ENCODE measurements at regions not wholly inside any gene's neighbourhood (a gene's known extent, or its start where the extent isn't known, plus 50 kb on each side); places are given as distances from the start of the nearest gene placed in this dataset.

GRCh38 chr9:14499976-14500375 lies 186.0 kb upstream of the NFIB start:
- Histone ChIP-seq H3K27me3 (ENCODE audit: control insufficient read depth in 5 of 5, insufficient read depth in 4 of 5, low read length in 5 of 5) (no peaks in the 10 kb centered on the region), H3K9me3 (ENCODE audit: control insufficient read depth in 5 of 5, low read length in 5 of 5) (no peaks in the 10 kb centered on the region), H3K4me1 (ENCODE audit: control insufficient read depth in 5 of 5, insufficient read depth in 5 of 5, low read length in 5 of 5) (no peaks in the 10 kb centered on the region), H3K9ac (ENCODE audit: low read length in 5 of 5) (no peak overlapping the region), H3K4me3 (ENCODE audit: low read depth in 1 of 5, low read length in 5 of 5) (no peak overlapping the region), H3K27ac (ENCODE audit: low read depth, low read length) (no peak overlapping the region), H3K36me3 (ENCODE audit: control insufficient read depth in 5 of 5, insufficient read depth in 5 of 5, low read length in 5 of 5) (no peaks in the 10 kb centered on the region)

DNA sequence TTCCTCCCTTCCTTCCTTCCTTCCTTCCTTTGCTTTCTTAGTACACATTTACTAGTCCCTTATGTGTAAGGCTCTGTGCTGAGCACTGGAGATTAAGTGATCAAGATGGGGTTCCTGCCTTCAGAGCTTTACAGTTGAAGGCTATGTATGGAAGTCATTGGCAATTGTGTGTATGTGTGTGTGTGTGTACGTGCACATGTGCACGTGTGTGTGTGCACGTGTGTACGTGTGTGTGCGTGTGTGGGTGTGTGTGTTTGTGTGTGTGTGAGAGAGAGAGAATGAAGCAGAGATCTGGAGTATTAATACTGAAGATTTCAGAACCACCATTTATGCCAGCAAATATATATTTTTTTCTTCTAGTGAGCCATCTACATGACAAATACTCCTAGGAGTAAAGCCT lies 184.9 kb upstream of the NFIB start:
- Histone ChIP-seq H3K27me3 (ENCODE audit: control insufficient read depth in 5 of 5, insufficient read depth in 4 of 5, low read length in 5 of 5) (no peaks in the 10 kb centered on the region), H3K4me1 (ENCODE audit: control insufficient read depth in 5 of 5, insufficient read depth in 5 of 5, low read length in 5 of 5) (no peaks in the 10 kb centered on the region), H3K36me3 (ENCODE audit: control insufficient read depth in 5 of 5, insufficient read depth in 5 of 5, low read length in 5 of 5) (no peaks in the 10 kb centered on the region), H3K27ac (ENCODE audit: low read depth, low read length) (no peak overlapping the region), H3K9me3 (ENCODE audit: control insufficient read depth in 5 of 5, low read length in 5 of 5) (no peaks in the 10 kb centered on the region), H3K4me3 (ENCODE audit: low read depth in 1 of 5, low read length in 5 of 5) (no peak overlapping the region), H3K9ac (ENCODE audit: low read length in 5 of 5) (no peak overlapping the region)

GRCh38 chr9:14497476-14497875 lies 183.5 kb upstream of the NFIB start:
- no peak overlapping the region for H3K27ac ChIP-seq (ENCODE audit: low read depth, low read length)
- H3K36me3 ChIP-seq (ENCODE audit: control insufficient read depth in 5 of 5, insufficient read depth in 5 of 5, low read length in 5 of 5): no peaks in the 10 kb centered on the region
- no peaks in the 10 kb centered on the region for H3K27me3 ChIP-seq (ENCODE audit: control insufficient read depth in 5 of 5, insufficient read depth in 4 of 5, low read length in 5 of 5)
- H3K9me3 ChIP-seq (ENCODE audit: control insufficient read depth in 5 of 5, low read length in 5 of 5): no peaks in the 10 kb centered on the region
- no peaks in the 10 kb centered on the region for H3K4me1 ChIP-seq (ENCODE audit: control insufficient read depth in 5 of 5, insufficient read depth in 5 of 5, low read length in 5 of 5)
- no peak overlapping the region for H3K9ac ChIP-seq (ENCODE audit: low read length in 5 of 5)
- H3K4me3 ChIP-seq (ENCODE audit: low read depth in 1 of 5, low read length in 5 of 5): no peak overlapping the region

DNA sequence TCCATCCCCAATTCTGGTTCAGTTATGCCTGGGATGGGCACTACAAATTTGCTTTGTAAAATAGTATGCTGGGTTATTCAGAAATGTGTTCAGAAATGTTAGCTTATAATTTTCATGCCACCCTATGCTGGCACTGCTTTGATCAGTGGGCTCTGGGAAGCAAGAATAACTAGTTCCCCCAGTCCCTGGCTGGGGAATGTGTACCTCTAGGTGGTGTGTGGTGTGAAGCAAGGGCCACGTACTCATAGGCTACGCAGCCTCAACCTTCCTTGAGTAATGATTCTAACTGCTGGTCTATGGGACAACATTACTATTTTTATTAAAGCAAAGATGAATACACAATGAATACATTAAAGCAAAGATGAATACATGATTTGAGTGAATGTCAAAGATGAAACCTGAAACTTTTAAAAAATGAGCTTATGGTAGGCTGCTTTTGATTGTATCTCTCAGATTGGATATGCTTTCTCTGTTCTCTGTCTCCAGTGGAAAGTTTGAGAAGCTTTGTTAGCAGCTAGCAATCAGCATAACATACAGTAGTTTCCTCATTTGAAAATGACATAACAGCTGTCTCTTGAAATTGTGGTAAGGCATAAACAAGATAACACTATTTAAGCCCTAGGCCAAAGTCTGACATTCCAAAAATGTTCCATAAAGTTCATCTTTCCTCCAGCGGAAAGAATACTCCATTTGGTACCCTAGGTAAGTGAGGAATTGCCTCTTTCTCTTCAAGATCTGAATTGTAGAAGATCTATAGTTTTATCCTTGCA lies 174.7 kb upstream of the NFIB start:
- H3K27ac ChIP-seq (ENCODE audit: low read depth, low read length): no peak overlapping the region

GRCh38 chr9:14487547-14488185 lies 173.7 kb upstream of the NFIB start:
- H3K9me3 ChIP-seq (ENCODE audit: control insufficient read depth in 5 of 5, low read length in 5 of 5): peaks cover 0 to 2% (median 0%) of the 10 kb centered on the region in 5 donors
- no peak overlapping the region for H3K4me3 ChIP-seq (ENCODE audit: low read depth in 1 of 5, low read length in 5 of 5)
- no peak overlapping the region for H3K27ac ChIP-seq (ENCODE audit: low read depth, low read length)
- H3K9ac ChIP-seq (ENCODE audit: low read length in 5 of 5): no peak overlapping the region
- H3K36me3 ChIP-seq (ENCODE audit: control insufficient read depth in 5 of 5, insufficient read depth in 5 of 5, low read length in 5 of 5): no peaks in the 10 kb centered on the region
- peaks cover 0 to 6% (median 0%) of the 10 kb centered on the region in 5 donors for H3K27me3 ChIP-seq (ENCODE audit: control insufficient read depth in 5 of 5, insufficient read depth in 4 of 5, low read length in 5 of 5)
- H3K4me1 ChIP-seq (ENCODE audit: control insufficient read depth in 5 of 5, insufficient read depth in 5 of 5, low read length in 5 of 5): no peaks in the 10 kb centered on the region

More for the DNA sequence above, 174.7 kb upstream of the NFIB start:
- Histone ChIP-seq H3K27me3 (ENCODE audit: control insufficient read depth in 5 of 5, insufficient read depth in 4 of 5, low read length in 5 of 5) (no peaks in the 10 kb centered on the region), H3K9ac (ENCODE audit: low read length in 5 of 5) (no peak overlapping the region), H3K36me3 (ENCODE audit: control insufficient read depth in 5 of 5, insufficient read depth in 5 of 5, low read length in 5 of 5) (no peaks in the 10 kb centered on the region), H3K4me1 (ENCODE audit: control insufficient read depth in 5 of 5, insufficient read depth in 5 of 5, low read length in 5 of 5) (no peaks in the 10 kb centered on the region), H3K9me3 (ENCODE audit: control insufficient read depth in 5 of 5, low read length in 5 of 5) (peaks cover 0 to 2% (median 0%) of the 10 kb centered on the region in 5 donors), H3K4me3 (ENCODE audit: low read depth in 1 of 5, low read length in 5 of 5) (no peak overlapping the region)

DNA sequence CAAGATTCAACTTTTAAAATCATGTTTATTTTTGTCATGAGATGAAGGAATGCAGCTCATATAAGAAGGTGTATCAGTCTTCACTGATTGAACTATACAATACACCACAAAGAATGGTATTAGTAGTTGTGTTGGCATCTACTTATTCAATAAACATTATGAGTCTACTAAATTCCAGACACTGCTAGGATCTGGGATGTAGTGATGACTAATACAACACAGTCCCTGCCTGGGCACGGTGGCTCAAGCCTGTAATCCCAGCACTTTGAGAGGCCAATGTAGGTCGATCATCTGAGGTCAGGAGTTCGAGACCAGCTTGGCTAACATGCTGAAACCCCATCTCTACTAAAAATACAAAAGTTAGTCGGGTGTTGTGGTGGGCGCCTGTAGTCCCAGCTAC lies 171.4 kb upstream of the NFIB start:
- Histone ChIP-seq H3K27ac (ENCODE audit: low read depth, low read length) (no peak overlapping the region), H3K9ac (ENCODE audit: low read length in 5 of 5) (no peak overlapping the region), H3K27me3 (ENCODE audit: control insufficient read depth in 5 of 5, insufficient read depth in 4 of 5, low read length in 5 of 5) (peaks cover 0 to 6% (median 0%) of the 10 kb centered on the region in 5 donors), H3K36me3 (ENCODE audit: control insufficient read depth in 5 of 5, insufficient read depth in 5 of 5, low read length in 5 of 5) (no peaks in the 10 kb centered on the region), H3K9me3 (ENCODE audit: control insufficient read depth in 5 of 5, low read length in 5 of 5) (peaks cover 0 to 2% (median 0%) of the 10 kb centered on the region in 5 donors), H3K4me3 (ENCODE audit: low read depth in 1 of 5, low read length in 5 of 5) (no peak overlapping the region), H3K4me1 (ENCODE audit: control insufficient read depth in 5 of 5, insufficient read depth in 5 of 5, low read length in 5 of 5) (no peaks in the 10 kb centered on the region)

GRCh38 chr9:14482856-14483255 lies 168.9 kb upstream of the NFIB start:
- no peak overlapping the region for H3K9ac ChIP-seq (ENCODE audit: low read length in 5 of 5)
- H3K27ac ChIP-seq (ENCODE audit: low read depth, low read length): no peak overlapping the region
- no peak overlapping the region for H3K4me3 ChIP-seq (ENCODE audit: low read depth in 1 of 5, low read length in 5 of 5)
- H3K4me1 ChIP-seq (ENCODE audit: control insufficient read depth in 5 of 5, insufficient read depth in 5 of 5, low read length in 5 of 5): no peaks in the 10 kb centered on the region
- H3K27me3 ChIP-seq (ENCODE audit: control insufficient read depth in 5 of 5, insufficient read depth in 4 of 5, low read length in 5 of 5): peaks cover 0 to 6% (median 0%) of the 10 kb centered on the region in 5 donors
- peaks cover 0 to 2% (median 0%) of the 10 kb centered on the region in 5 donors for H3K9me3 ChIP-seq (ENCODE audit: control insufficient read depth in 5 of 5, low read length in 5 of 5)
- H3K36me3 ChIP-seq (ENCODE audit: control insufficient read depth in 5 of 5, insufficient read depth in 5 of 5, low read length in 5 of 5): no peaks in the 10 kb centered on the region

DNA sequence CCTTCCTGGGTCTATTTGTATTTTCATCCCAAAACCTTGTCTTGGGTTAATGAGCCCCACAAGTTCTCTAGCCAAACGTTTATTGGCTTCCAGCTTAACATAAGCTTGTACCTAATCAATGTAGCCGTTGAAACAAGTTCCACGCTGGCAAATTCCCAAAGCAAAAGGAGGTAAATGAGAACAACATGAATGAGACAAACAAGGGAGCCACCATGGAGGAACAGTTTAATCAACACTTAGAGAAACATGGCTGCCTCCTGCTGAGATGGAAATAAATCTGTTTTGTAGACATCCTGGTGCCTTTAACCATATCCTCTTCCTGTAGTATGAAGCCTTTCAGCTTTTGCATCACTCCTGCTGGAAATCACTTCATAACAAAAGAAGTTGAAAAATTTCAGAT lies 166.6 kb upstream of the NFIB start:
- H3K36me3 ChIP-seq (ENCODE audit: control insufficient read depth in 5 of 5, insufficient read depth in 5 of 5, low read length in 5 of 5): no peaks in the 10 kb centered on the region
- H3K4me1 ChIP-seq (ENCODE audit: control insufficient read depth in 5 of 5, insufficient read depth in 5 of 5, low read length in 5 of 5): no peaks in the 10 kb centered on the region
- H3K27me3 ChIP-seq (ENCODE audit: control insufficient read depth in 5 of 5, insufficient read depth in 4 of 5, low read length in 5 of 5): peaks cover 0 to 6% (median 0%) of the 10 kb centered on the region in 5 donors
- no peak overlapping the region for H3K9ac ChIP-seq (ENCODE audit: low read length in 5 of 5)
- H3K9me3 ChIP-seq (ENCODE audit: control insufficient read depth in 5 of 5, low read length in 5 of 5): peaks cover 0 to 2% (median 0%) of the 10 kb centered on the region in 5 donors
- H3K4me3 ChIP-seq (ENCODE audit: low read depth in 1 of 5, low read length in 5 of 5): no peak overlapping the region
- no peak overlapping the region for H3K27ac ChIP-seq (ENCODE audit: low read depth, low read length)

- no peaks in the 10 kb centered on the region for H3K9me3 ChIP-seq (ENCODE audit: control insufficient read depth in 5 of 5, low read length in 5 of 5)
- H3K27me3 ChIP-seq (ENCODE audit: control insufficient read depth in 5 of 5, insufficient read depth in 4 of 5, low read length in 5 of 5): peaks cover 0 to 6% (median 0%) of the 10 kb centered on the region in 5 donors
- H3K36me3 ChIP-seq (ENCODE audit: control insufficient read depth in 5 of 5, insufficient read depth in 5 of 5, low read length in 5 of 5): no peaks in the 10 kb centered on the region
- H3K4me1 ChIP-seq (ENCODE audit: control insufficient read depth in 5 of 5, insufficient read depth in 5 of 5, low read length in 5 of 5): no peaks in the 10 kb centered on the region
- no peak overlapping the region for H3K4me3 ChIP-seq (ENCODE audit: low read depth in 1 of 5, low read length in 5 of 5)
- no peak overlapping the region for H3K9ac ChIP-seq (ENCODE audit: low read length in 5 of 5)
- no peak overlapping the region for H3K27ac ChIP-seq (ENCODE audit: low read depth, low read length)
These were observed 165.2 kb upstream of the NFIB start for GRCh38 chr9:14479163-14479560.

All from subcutaneous abdominal adipose tissue (tissue), 5 donors.